Aorta (tissue), 5 donors: ENCODE measurements at regions not wholly inside any gene's neighbourhood (a gene's known extent, or its start where the extent isn't known, plus 50 kb on each side); places are given as distances from the start of the nearest gene placed in this dataset.

ENCODE experiments used
- ATAC-seq: fragments of 200-7000 bp; cut with Tn5 transposase; one replicate; pipeline ENCODE4 v1.9.1; 2022; ENCODE audit warnings: moderate library complexity; ENCODE audit not compliant: low FRiP score
- DNase-seq, 2 donors: peaks; one replicate each; pipeline ENCODE4 v3.0.0-alpha.2; 2020
- H3K27ac ChIP-seq, 2 donors: one replicate each; pipeline ENCODE4 v1.5.1; 2013; ENCODE audit warnings: low read length in 2 of 2, mild to moderate bottlenecking in 2 of 2, moderate library complexity in 2 of 2, control low read depth in 1 of 2, inconsistent platforms in 1 of 2, low read depth in 1 of 2
- H3K27me3 ChIP-seq, 2 donors: one replicate each; pipeline ENCODE4 v1.6.1; 2013; ENCODE audit warnings: control low read depth in 1 of 2, low read length in 1 of 2, mild to moderate bottlenecking in 1 of 2, moderate library complexity in 1 of 2; ENCODE audit not compliant: insufficient read depth in 2 of 2, control insufficient read depth in 1 of 2
- H3K36me3 ChIP-seq, 2 donors: one replicate each; pipeline ENCODE4 v1.6.1; 2013; ENCODE audit warnings: control low read depth in 1 of 2, low read length in 1 of 2, mild to moderate bottlenecking in 1 of 2; ENCODE audit not compliant: insufficient read depth in 2 of 2, control insufficient read depth in 1 of 2
- H3K4me1 ChIP-seq, 2 donors: one replicate each; pipeline ENCODE4 v1.6.1; 2013; ENCODE audit warnings: low read length in 2 of 2, control low read depth in 1 of 2, mild to moderate bottlenecking in 1 of 2, moderate library complexity in 1 of 2; ENCODE audit not compliant: insufficient read depth in 2 of 2, control insufficient read depth in 1 of 2
- H3K4me3 ChIP-seq, 2 donors: one replicate each; pipeline ENCODE4 v1.5.1; 2013; ENCODE audit warnings: low read length in 2 of 2, control low read depth in 1 of 2, mild to moderate bottlenecking in 1 of 2
- H3K9me3 ChIP-seq: one replicate; pipeline ENCODE4 v1.6.1; 2013; ENCODE audit warnings: mild to moderate bottlenecking, low read length; ENCODE audit not compliant: control insufficient read depth
- WGBS, 2 donors: extraction: QIAGEN DNeasy Blood & Tissue Kit; methylation state at CpG; one replicate each; pipeline ENCODE4 v1.1.7; 2013; 5-methylcytosine and 5-hydroxymethylcytosine counted together
- intact Hi-C, 2 donors: fragments of 100-400 bp; cut with DNase I; formaldehyde crosslinking; loops; one replicate each; pipeline versions ENCODE4 v1.14.2 to v1.15.0; 2022
- donor health status: healthy with polysubstance abuse.
- donor health status: Bipolar disorder and iron deficiency.
- donor health status: DM: no; HTN: no; CAD: no.
- donor health status: DM: no; HTN: no; CAD: no.
- donor health status: DM: yes; HTN: yes; CAD: no.

- no peak overlapping the region for H3K4me3 ChIP-seq
- no peaks in the 10 kb centered on the region for H3K36me3 ChIP-seq
- H3K4me1 ChIP-seq, result no peaks in the 10 kb centered on the region
- no peaks in the 10 kb centered on the region for H3K9me3 ChIP-seq
- H3K27me3 ChIP-seq, result no peaks in the 10 kb centered on the region
- no peak overlapping the region for H3K27ac ChIP-seq
- intact Hi-C loops, result no loop called here
- ATAC-seq (no peak), DNase-seq (no peak)
- 96% methylated on average over 2 of the region's 2 CpGs for whole genome bisulfite sequencing, 2 donors
Observed at GRCh38 chr3:24646790-24647189, 152.1 kb upstream of the THRB start.

- no peak overlapping the region for H3K27ac ChIP-seq
- H3K36me3 ChIP-seq, result no peaks in the 10 kb centered on the region
- no peak overlapping the region for H3K4me3 ChIP-seq
- no peaks in the 10 kb centered on the region for H3K4me1 ChIP-seq
- DNase-seq (no peak), ATAC-seq (no peak)
- no peaks in the 10 kb centered on the region for H3K9me3 ChIP-seq
- H3K27me3 ChIP-seq, result no peaks in the 10 kb centered on the region
- WGBS, 2 donors, result 35 to 36% methylated on average over 2 of the region's 2 CpGs
- intact Hi-C loops, result no loop called here
Observed at GRCh38 chr3:24648063-24648462, 153.4 kb upstream of the THRB start.

- intact Hi-C loops, result no loop called here
- 93 to 97% methylated on average over 1 of the region's 1 CpG for WGBS, 2 donors
- no peak for ATAC-seq
Observed at GRCh38 chr3:24650839-24651238, 156.2 kb upstream of the THRB start.

GRCh38 chr3:24657870-24658510 lies 163.3 kb upstream of the THRB start:
- Histone ChIP-seq H3K9me3 (no peaks in the 10 kb centered on the region), H3K4me1 (no peaks in the 10 kb centered on the region), H3K4me3 (no peak overlapping the region), H3K27me3 (no peaks in the 10 kb centered on the region), H3K36me3 (no peaks in the 10 kb centered on the region), H3K27ac (no peak overlapping the region)
- 86 to 87% methylated on average over 1 of the region's 1 CpG for WGBS, 2 donors
- intact Hi-C loops, result no loop called here
- ATAC-seq (no peak), DNase-seq (no peak)

More at GRCh38 chr3:24650839-24651238, 156.2 kb upstream of the THRB start:
- H3K4me1 ChIP-seq, result no peaks in the 10 kb centered on the region
- H3K9me3 ChIP-seq, result no peaks in the 10 kb centered on the region
- no peaks in the 10 kb centered on the region for H3K36me3 ChIP-seq
- DNase-seq, result no peak
- no peaks in the 10 kb centered on the region for H3K27me3 ChIP-seq
- no peak overlapping the region for H3K4me3 ChIP-seq
- no peak overlapping the region for H3K27ac ChIP-seq

- ATAC-seq (no peak), DNase-seq (no peak)
- H3K27me3 ChIP-seq, result no peaks in the 10 kb centered on the region
- no peaks in the 10 kb centered on the region for H3K36me3 ChIP-seq
- no peaks in the 10 kb centered on the region for H3K9me3 ChIP-seq
- peak overlapping the region in 1 of 2 donors; percentile 14 for H3K4me3 ChIP-seq
- WGBS, 2 donors, result 11 to 29% methylated on average over 3 of the region's 3 CpGs
- no peaks in the 10 kb centered on the region for H3K4me1 ChIP-seq
- no peak overlapping the region for H3K27ac ChIP-seq
- intact Hi-C loops, result no loop called here
Observed at GRCh38 chr3:24661175-24661584, 166.5 kb upstream of the THRB start.

- no peak overlapping the region for H3K27ac ChIP-seq
- DNase-seq (no peak), ATAC-seq (peak; percentile 44)
- no peaks in the 10 kb centered on the region for H3K36me3 ChIP-seq
- no peaks in the 10 kb centered on the region for H3K9me3 ChIP-seq
- intact Hi-C loops, result no loop called here
- 96 to 98% methylated on average over 7 of the region's 7 CpGs for WGBS, 2 donors
- H3K4me1 ChIP-seq, result no peaks in the 10 kb centered on the region
- no peaks in the 10 kb centered on the region for H3K27me3 ChIP-seq
- H3K4me3 ChIP-seq, result no peak overlapping the region
Observed at GRCh38 chr3:24662449-24663345, 168.0 kb upstream of the THRB start.

GRCh38 chr3:24663406-24663805 lies 168.8 kb upstream of the THRB start:
- Histone ChIP-seq H3K27ac (no peak overlapping the region), H3K4me1 (no peaks in the 10 kb centered on the region), H3K4me3 (no peak overlapping the region), H3K9me3 (no peaks in the 10 kb centered on the region), H3K27me3 (no peaks in the 10 kb centered on the region), H3K36me3 (no peaks in the 10 kb centered on the region)
- intact Hi-C loops, result no loop called here
- 86 to 87% methylated on average over 6 of the region's 6 CpGs for WGBS, 2 donors
- ATAC-seq (no peak), DNase-seq (no peak)

- Histone ChIP-seq H3K27me3 (no peaks in the 10 kb centered on the region), H3K36me3 (no peaks in the 10 kb centered on the region), H3K4me3 (no peak overlapping the region), H3K9me3 (no peaks in the 10 kb centered on the region), H3K27ac (no peak overlapping the region), H3K4me1 (no peaks in the 10 kb centered on the region)
- ATAC-seq (no peak), DNase-seq (no peak)
- intact Hi-C loops, result no loop called here
- 93 to 94% methylated on average over 3 of the region's 3 CpGs for WGBS, 2 donors
Observed at GRCh38 chr3:24668039-24668438, 173.4 kb upstream of the THRB start.

GRCh38 chr3:24670871-24671270 lies 176.2 kb upstream of the THRB start:
- ATAC-seq, result no peak
- DNase-seq, result no peak
- Histone ChIP-seq H3K4me3 (no peak overlapping the region), H3K27ac (no peak overlapping the region), H3K27me3 (no peaks in the 10 kb centered on the region), H3K36me3 (no peaks in the 10 kb centered on the region), H3K9me3 (no peaks in the 10 kb centered on the region), H3K4me1 (no peaks in the 10 kb centered on the region)
- 91 to 95% methylated on average over 3 of the region's 3 CpGs for WGBS, 2 donors
- intact Hi-C loops, result no loop called here
